Sciatic nerve (tissue), 2 donors: ENCODE measurements at regions not wholly inside any gene's neighbourhood (a gene's known extent, or its start where the extent isn't known, plus 50 kb on each side); places are given as distances from the start of the nearest gene placed in this dataset.

ENCODE experiments used
- ATAC-seq: fragments of 200-7000 bp; cut with Tn5 transposase; one replicate; pipeline ENCODE4 v1.9.1; 2020; ENCODE audit warnings: mild to moderate bottlenecking, moderate library complexity
- DNase-seq: peaks from one replicate; pipeline ENCODE4 v3.0.0-alpha.2; 2020; ENCODE audit warnings: low spot score
- intact Hi-C: fragments of 100-400 bp; cut with DNase I; formaldehyde crosslinking; loops from one replicate; pipeline ENCODE4 v1.14.2; 2022
- donor health status: DM: no; HTN: no; CAD: no.
- donor health status: DM: no; HTN: no; CAD: no.

DNA sequence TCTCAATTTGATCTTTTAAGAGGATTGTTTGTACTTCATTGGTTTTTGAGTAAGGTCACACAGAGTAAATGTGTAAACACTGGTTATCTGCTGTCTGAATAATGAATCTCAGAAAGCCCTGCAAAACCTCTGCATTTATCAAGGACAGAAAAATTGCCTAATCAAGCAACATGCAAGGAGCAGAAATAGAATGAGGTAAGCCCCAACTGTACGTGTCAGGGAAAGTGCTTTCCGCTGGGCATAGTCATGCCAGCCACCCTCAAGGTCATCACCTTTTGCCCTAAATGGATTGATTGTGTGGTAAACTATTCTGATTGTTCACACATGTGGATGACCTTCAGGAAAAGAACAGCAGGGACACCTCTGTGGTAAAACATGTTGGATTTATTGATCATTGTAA is 376.9 kb upstream of the KCNN2 start:
- no peak for DNase-seq
- ATAC-seq, result no peak
- intact Hi-C loops, result no loop called here

DNA sequence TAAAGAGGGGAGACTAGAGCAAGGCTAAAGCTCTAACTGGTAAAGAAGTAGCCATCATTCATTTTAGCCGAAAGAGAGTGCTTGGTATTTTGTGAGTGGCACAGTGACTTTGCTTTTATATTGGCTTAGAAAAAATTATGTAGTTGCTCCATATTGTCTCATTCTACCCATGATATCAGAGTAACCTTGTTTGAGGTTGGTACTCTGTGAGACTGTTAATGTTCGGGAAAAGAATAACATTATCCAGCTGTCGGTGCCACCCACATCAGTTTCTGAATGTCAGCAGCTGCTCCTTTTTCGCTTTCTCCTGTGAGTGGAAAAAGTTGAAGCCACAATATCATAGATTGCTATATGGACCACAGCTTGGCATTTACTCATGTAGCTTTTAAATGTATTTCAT is 376.4 kb upstream of the KCNN2 start:
- ATAC-seq (no peak), DNase-seq (no peak)
- intact Hi-C loops, result no loop called here

DNA sequence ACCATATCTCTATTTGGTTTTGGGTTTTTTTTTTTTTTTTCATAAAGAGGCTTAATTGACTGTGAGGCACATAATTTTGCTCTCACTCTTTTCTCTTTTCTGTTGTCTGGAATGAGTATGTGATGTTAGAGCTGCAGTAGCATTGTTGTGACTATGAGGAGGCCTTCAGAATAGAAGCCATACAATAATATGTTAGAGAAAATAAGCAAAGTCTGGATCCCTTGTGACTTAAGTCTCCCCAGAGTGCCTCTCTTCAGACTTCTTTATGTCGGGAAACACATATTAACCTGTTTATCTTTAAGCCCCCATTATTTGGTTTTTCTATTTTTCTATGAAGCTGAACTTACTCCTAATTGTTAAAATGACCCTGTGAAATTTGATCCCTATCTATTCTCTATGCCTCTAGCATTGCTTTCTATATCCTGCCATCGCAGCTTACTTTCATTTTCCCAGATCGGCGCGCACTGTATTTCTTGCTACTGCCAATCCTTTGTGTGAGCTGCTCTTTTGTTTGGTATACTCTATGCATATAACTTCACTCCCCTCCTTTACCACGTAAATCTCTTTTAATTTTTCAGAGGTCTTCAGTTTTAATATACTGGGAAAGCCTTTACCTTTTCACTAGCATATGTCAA is 372.5 kb upstream of the KCNN2 start:
- ATAC-seq (no peak), DNase-seq (no peak)
- intact Hi-C loops, result no loop called here

DNA sequence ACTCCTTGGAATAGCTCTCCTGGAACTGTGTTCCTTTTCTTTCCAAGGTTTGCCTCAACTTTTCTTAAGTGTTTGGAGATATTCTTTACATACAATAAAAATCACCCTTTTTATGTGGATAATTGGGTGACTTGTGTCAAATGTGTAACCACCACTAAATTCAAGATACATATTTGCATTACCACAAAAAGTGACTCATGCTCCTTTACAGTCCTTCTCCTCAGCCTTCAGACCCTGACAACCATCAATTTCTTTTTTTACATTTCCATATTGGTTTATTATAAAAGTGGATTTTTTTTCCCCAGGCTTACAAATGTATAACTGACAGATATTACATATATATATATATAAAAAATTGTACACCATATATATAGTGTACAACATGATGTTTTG is 372.0 kb upstream of the KCNN2 start:
- intact Hi-C loops, result loop anchor here (5.0 kb wide), 1 partner anchor 493 kb away; no protein-coding TSS in a partner anchor
- DNase-seq, result no peak

GRCh38 chr5:114001076-114001475 is 360.8 kb upstream of the KCNN2 start:
- DNase-seq (no peak), ATAC-seq (no peak)
- intact Hi-C loops, result no loop called here

More for the DNA sequence above, 372.0 kb upstream of the KCNN2 start:
- no peak for ATAC-seq

DNA sequence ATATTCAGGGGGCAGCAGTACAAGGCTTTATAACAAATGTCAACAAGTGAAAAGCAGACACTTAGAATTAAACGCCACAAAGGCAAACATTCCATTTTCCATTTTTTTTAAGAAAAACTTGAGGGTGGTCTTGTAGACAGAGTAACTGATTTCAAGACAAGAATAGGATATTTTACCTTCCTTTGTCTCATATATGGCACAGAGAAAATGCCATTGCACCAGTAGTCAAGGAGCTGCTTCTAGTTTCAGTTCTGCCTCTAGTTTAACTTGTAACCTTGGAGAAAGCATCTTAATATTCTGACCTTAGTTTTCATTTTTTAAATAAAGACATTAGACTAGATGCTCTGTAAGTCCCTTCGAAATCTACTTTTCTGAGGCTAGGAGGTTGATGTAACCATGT is 355.3 kb upstream of the KCNN2 start:
- intact Hi-C loops, result no loop called here
- no peak for DNase-seq
- ATAC-seq, result no peak

- intact Hi-C loops, result no loop called here
- DNase-seq (no peak), ATAC-seq (no peak)
Observed at GRCh38 chr5:114007678-114008077, 354.2 kb upstream of the KCNN2 start.

DNA sequence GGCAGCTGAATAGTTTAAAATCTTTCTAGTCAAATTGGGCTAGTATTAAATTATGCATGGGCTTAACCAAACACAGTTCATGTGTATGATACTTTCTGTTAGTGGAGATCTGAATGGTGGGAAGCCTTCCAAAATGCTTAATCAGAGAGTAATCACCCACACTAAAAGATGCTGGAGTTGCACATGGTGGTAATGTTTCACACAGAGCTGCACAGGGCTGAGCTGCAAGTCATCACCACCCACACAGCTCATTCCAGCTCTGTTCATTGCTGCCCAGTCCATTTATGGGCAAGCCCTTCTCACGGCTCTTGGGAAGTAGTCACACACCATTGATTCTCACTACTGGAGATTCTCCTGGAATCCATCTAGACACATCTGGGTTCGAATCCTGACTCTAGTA is 351.5 kb upstream of the KCNN2 start:
- DNase-seq (no peak), ATAC-seq (peak; percentile 55)
- intact Hi-C loops, result no loop called here

- no peak for DNase-seq
- no peak for ATAC-seq
- intact Hi-C loops, result no loop called here
Observed at GRCh38 chr5:114018186-114018585, 343.7 kb upstream of the KCNN2 start.

DNA sequence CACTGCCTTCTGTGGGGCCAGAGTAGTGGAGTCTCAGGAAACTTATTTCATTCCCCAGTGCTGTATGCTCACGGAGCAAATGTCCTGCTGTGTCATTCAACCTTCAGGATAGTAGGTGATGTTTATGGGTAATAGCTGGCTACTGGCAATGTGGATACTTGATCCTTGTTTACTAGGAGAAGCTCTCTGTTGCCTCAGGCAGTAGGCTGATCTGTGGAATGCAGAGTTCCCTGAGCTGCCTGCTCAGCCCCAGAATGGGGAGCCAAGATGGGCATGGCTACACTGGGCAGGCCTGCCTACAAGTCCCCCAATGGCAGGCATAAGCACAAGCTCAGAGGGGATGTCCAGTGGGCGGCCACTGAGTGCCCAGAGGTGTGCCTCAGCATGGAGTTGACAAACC is 323.1 kb upstream of the KCNN2 start:
- no peak for DNase-seq
- ATAC-seq, result no peak
- intact Hi-C loops, result no loop called here

- no peak for DNase-seq
- ATAC-seq, result no peak
- intact Hi-C loops, result no loop called here
Observed at GRCh38 chr5:114050087-114050486, 311.8 kb upstream of the KCNN2 start.

- no peak for DNase-seq
- ATAC-seq, result no peak
- intact Hi-C loops, result no loop called here
Observed at GRCh38 chr5:114053372-114053771, 308.5 kb upstream of the KCNN2 start.

- intact Hi-C loops, result no loop called here
- ATAC-seq, result no peak
- no peak for DNase-seq
Observed at GRCh38 chr5:114054594-114054993, 307.3 kb upstream of the KCNN2 start.

DNA sequence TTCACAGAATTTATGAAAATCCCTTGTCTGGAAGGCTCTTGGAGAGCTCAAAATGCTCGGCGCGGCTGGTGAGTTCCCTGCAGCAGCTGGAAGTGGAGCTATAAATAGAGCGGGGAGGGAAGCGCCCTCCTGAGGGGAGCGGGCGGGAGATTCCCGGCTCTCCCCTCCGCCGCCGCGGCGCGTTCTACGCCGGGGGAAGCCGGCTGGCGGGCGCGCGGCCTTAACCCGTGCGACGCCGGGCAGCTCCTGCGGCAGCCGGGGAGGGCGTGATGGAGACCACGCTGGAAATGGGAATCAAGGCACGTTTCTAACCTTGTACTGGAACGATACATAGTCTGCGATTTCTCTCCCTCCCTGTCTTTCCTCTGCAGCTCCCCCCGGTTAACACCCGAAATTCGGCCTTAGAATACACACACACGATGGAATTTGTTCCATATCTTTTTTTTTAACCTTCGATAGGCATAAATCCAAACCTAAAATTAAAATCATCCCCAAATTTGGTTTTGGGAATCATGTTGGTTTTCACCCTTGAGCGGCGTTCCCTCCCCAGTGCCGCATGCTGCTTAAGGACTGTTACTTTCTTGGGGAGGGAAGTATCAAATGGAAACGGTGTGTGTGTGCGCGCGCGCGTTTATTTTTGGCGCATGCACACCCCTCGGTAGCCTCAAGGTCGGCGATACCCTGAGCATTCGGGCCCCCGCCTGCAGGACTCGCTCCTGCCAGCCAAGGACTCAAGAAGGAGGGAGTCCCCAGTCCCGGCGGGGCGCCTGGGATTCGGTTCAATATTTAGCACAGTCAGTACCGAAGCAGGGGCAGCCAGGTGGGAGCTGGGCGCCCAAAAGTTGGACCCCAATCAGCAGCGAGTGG is 306.3 kb upstream of the KCNN2 start:
- intact Hi-C loops, result no loop called here
- DNase-seq, result no peak
- ATAC-seq, result peak; percentile 75

GRCh38 chr5:114056185-114056538 is 305.7 kb upstream of the KCNN2 start:
- ATAC-seq (no peak), DNase-seq (no peak)
- intact Hi-C loops, result no loop called here

DNA sequence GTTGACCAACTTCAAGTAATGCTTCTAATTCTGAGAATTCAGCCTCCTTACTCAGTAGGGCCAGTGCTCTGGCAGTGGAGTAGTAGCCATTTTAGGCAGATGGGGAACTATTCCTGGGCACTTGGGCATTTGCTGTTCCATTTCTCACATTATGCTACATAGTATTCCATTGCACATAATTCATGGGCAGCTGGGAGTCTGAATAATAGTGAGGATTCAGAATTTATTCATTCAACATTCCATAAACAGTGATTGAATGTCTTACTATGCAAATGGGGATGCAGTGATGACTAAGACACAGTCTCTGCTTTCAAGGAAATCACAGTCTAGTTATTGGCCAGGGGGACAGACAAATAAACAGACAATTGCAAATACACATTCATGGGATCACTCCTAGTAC is 301.0 kb upstream of the KCNN2 start:
- DNase-seq (no peak), ATAC-seq (no peak)
- intact Hi-C loops, result no loop called here

GRCh38 chr5:114062932-114063867 is 298.7 kb upstream of the KCNN2 start:
- DNase-seq (no peak), ATAC-seq (no peak)
- intact Hi-C loops, result no loop called here

- intact Hi-C loops, result no loop called here
- no peak for ATAC-seq
- no peak for DNase-seq
Observed at GRCh38 chr5:114065912-114066311, 296.0 kb upstream of the KCNN2 start.

DNA sequence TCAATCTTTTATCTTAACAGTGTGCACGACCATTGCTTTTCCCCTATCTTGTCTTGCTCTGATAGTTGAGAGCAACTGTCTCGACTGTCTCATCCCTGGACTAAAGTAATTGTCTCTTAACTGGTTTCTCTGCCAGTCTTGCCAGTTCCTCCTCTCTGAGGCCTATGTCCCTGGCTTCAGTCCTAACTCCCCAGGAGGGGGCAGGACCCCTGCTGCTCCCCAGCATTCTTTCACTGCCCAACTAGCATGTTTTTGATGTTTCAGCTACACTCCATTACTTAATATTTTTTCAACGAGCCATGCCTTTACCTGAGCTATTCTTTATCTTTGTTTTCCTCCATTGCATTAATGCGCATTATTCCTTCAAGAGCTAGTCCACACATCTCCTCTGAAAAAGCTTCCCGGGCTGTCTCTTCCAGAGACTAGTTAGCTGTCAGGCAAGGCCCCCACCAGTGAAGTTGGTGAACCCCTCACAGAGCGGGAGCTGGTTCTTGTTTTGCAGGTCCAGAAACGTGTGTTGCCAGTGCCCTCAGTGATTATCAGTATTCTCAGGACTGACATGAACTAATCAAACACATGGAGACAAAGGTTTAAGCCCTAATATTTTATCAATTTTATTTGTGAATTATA is 291.7 kb upstream of the KCNN2 start:
- DNase-seq (no peak), ATAC-seq (no peak)
- intact Hi-C loops, result no loop called here
